ENCODE measurements at regions not wholly inside any gene's neighbourhood (a gene's known extent, or its start where the extent isn't known, plus 50 kb on each side); places are given as distances from the start of the nearest gene placed in this dataset.

DNA sequence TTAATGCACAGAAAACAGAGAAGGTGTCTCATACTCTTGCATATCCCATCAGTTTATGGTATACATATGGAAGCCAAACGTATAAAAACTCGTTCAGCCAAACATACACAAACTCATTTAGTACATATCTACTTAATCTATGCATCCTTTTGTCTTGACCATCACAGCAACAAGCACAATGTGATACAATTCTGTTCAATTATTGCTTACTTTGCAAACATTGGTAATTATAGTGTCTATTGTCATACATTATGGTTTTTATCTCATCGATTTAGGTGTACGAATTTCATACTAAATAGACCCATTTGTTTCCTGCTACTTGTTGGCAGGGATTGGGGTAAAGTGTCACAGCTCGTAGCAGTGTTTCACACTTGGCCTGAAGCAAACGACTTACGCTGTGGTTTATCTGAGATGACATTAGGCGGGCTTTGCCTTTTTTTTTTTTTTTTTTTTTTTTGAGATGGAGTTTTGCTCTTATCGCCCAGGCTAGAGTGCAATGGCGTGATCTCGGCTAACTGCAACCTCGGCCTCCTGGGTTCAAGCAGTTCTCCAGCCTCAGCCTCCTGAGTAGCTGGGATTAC, 425.9 kb upstream of the JARID2 start:
- H3K9me3 ChIP-seq, result no peaks in the 10 kb centered on the region
- H3K36me3 ChIP-seq (ENCODE audit: insufficient read depth in 1 of 2, low read depth in 1 of 2), result no peaks in the 10 kb centered on the region
- no peak overlapping the region for H3K27ac ChIP-seq
- 94 to 96% (median 96%) methylated on average over 12 of the region's 12 CpGs for WGBS, 3 donors
- no peaks in the 10 kb centered on the region for H3K4me1 ChIP-seq
- intact Hi-C loops (cut with DNase I), result no loop called here
- TF ChIP-seq, protein P1, sequence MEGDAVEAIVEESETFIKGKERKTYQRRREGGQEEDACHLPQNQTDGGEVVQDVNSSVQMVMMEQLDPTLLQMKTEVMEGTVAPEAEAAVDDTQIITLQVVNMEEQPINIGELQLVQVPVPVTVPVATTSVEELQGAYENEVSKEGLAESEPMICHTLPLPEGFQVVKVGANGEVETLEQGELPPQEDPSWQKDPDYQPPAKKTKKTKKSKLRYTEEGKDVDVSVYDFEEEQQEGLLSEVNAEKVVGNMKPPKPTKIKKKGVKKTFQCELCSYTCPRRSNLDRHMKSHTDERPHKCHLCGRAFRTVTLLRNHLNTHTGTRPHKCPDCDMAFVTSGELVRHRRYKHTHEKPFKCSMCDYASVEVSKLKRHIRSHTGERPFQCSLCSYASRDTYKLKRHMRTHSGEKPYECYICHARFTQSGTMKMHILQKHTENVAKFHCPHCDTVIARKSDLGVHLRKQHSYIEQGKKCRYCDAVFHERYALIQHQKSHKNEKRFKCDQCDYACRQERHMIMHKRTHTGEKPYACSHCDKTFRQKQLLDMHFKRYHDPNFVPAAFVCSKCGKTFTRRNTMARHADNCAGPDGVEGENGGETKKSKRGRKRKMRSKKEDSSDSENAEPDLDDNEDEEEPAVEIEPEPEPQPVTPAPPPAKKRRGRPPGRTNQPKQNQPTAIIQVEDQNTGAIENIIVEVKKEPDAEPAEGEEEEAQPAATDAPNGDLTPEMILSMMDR (IDR thresholded peaks at IDR 0.05), result no peak
- no peak overlapping the region for H3K4me3 ChIP-seq
- DNase-seq (no peak), ATAC-seq (no peak)
- H3K27me3 ChIP-seq (ENCODE audit: insufficient read depth in 3 of 3, low read length in 2 of 3), result no peaks in the 10 kb centered on the region

DNA sequence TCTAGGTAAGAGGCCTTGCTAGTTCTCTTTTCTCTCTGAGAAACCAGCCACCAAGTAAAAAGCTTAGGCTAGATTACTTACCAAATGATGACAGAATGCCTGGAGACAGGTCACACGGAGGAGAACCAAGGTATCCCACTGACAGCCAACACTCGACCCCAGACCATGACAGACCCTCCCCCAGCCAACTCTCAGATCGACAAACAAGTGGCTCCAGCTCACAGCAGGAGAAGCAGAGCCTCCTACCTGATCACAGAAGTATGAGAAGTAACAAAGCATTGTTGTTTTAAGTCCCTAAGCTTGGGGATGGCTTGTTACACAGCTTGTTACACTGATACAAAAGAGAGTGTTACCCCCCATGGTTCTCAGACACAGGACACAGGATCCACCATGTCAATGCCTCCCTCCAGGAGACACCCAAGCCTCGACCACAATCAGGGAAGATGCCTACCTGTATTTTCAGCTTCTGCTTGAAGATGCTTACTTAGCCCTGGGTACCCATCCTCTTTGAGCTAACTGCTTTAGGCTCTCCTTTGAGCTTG, 423.8 kb upstream of the JARID2 start:
- no peak overlapping the region for H3K27ac ChIP-seq
- H3K4me1 ChIP-seq, result no peaks in the 10 kb centered on the region
- ATAC-seq (no peak), DNase-seq (no peak)
- H3K9me3 ChIP-seq, result no peaks in the 10 kb centered on the region
- WGBS, 3 donors, result 70 to 82% (median 80%) methylated on average over 4 of the region's 4 CpGs
- no peaks in the 10 kb centered on the region for H3K36me3 ChIP-seq (ENCODE audit: insufficient read depth in 1 of 2, low read depth in 1 of 2)
- no peak overlapping the region for H3K4me3 ChIP-seq
- intact Hi-C loops (cut with DNase I), result no loop called here
- TF ChIP-seq, protein P1 (IDR thresholded peaks at IDR 0.05), result no peak
- no peaks in the 10 kb centered on the region for H3K27me3 ChIP-seq (ENCODE audit: insufficient read depth in 3 of 3, low read length in 2 of 3)

DNA sequence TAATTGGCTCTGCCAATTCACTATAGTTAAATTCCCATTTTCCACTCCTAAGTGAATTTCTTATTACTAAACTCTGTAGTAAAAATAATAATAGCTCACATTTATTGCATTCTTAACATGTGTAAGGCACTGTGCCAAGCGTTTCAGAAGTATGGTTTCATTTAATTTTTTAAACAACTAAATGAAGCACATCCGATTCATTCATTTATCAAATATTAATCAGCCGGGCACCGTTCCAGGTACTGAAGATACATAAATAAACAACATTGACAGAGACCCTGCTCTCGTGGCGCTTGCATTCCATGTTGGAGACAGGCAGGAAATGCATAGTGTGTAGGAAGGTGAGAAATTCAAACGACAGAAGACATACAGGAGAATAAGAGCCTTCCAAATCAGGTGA, 423.2 kb upstream of the JARID2 start:
- DNase-seq (no peak), ATAC-seq (no peak)
- 80 to 85% (median 85%) methylated on average over 7 of the region's 7 CpGs for WGBS, 3 donors
- Histone ChIP-seq H3K27ac (no peak overlapping the region), H3K4me1 (no peaks in the 10 kb centered on the region), H3K4me3 (no peak overlapping the region), H3K36me3 (ENCODE audit: insufficient read depth in 1 of 2, low read depth in 1 of 2) (no peaks in the 10 kb centered on the region), H3K27me3 (ENCODE audit: insufficient read depth in 3 of 3, low read length in 2 of 3) (no peaks in the 10 kb centered on the region), H3K9me3 (no peaks in the 10 kb centered on the region)
- intact Hi-C loops (cut with DNase I), result no loop called here
- TF ChIP-seq, protein P1 (IDR thresholded peaks at IDR 0.05), result no peak

DNA sequence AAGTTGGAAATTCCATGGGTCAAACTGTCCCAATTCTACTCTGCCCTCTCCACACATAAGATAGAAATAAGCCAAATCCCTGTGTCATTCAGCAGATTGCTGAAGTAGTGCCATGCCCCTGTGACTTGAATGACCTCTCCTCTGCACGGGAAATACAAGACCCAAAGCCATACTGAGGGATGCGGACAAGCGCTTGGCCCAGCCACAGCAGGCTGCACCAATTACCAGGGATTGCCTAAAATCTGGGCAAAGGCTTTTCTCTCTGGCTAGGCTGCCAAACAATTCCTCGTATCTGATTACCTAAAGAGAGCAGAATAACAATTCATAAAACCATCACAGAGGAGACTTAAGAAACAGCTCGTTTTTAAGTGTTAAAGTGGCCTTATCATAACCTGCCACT, 421.8 kb upstream of the JARID2 start:
- Histone ChIP-seq H3K4me1 (no peaks in the 10 kb centered on the region), H3K9me3 (no peaks in the 10 kb centered on the region), H3K36me3 (ENCODE audit: insufficient read depth in 1 of 2, low read depth in 1 of 2) (no peaks in the 10 kb centered on the region), H3K27me3 (ENCODE audit: insufficient read depth in 3 of 3, low read length in 2 of 3) (no peaks in the 10 kb centered on the region), H3K4me3 (no peak overlapping the region), H3K27ac (no peak overlapping the region)
- TF ChIP-seq, protein P1 (IDR thresholded peaks at IDR 0.05), result no peak
- intact Hi-C loops (cut with DNase I), result no loop called here
- ATAC-seq (peak in 2 of 4 donors; percentile 28 to 61), DNase-seq (peak in 1 of 2 donors; percentile 56)
- WGBS, 3 donors, result 35 to 48% (median 42%) methylated on average over 5 of the region's 5 CpGs
